ENCODE measurements at regions not wholly inside any gene's neighbourhood (a gene's known extent, or its start where the extent isn't known, plus 50 kb on each side); places are given as distances from the start of the nearest gene placed in this dataset.
"Not testable (repeated sequence)": the region's sequence is repeated elsewhere in the genome, so short reads cannot be mapped to it uniquely, and the experiment has no call there.

DNA sequence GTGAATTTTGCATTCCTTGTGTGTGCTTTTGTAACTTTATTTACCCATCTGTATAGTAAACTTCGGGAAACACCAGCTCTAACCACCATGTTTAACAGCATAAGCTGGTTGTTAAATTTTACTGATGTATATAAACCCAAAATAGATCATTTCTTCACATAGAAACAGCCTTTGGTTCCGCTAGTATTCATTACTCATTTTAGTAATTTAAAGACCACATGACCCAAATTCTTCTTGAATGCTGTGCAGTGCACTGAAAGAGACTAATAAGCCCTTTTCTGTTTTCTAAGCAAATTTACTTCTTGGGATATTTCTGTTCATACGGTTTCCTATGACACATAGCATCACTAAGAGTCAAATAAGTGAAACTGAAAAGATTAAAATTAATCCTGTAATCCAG lies 218.5 kb upstream of the SPATA31A3 start:
- TF ChIP-seq, protein P1, sequence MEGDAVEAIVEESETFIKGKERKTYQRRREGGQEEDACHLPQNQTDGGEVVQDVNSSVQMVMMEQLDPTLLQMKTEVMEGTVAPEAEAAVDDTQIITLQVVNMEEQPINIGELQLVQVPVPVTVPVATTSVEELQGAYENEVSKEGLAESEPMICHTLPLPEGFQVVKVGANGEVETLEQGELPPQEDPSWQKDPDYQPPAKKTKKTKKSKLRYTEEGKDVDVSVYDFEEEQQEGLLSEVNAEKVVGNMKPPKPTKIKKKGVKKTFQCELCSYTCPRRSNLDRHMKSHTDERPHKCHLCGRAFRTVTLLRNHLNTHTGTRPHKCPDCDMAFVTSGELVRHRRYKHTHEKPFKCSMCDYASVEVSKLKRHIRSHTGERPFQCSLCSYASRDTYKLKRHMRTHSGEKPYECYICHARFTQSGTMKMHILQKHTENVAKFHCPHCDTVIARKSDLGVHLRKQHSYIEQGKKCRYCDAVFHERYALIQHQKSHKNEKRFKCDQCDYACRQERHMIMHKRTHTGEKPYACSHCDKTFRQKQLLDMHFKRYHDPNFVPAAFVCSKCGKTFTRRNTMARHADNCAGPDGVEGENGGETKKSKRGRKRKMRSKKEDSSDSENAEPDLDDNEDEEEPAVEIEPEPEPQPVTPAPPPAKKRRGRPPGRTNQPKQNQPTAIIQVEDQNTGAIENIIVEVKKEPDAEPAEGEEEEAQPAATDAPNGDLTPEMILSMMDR (IDR thresholded peaks at IDR 0.05), result not testable (repeated sequence)
- TF ChIP-seq EP300, POLR2A (IDR thresholded peaks at IDR 0.05): not testable (repeated sequence)
